HepG2 (cell line): ENCODE measurements at regions not wholly inside any gene's neighbourhood (a gene's known extent, or its start where the extent isn't known, plus 50 kb on each side); places are given as distances from the start of the nearest gene placed in this dataset.

Experiments used
- ATAC-seq: fragments of 200-7000 bp; cut with Tn5 transposase; 3 replicates; pipeline ENCODE4 v1.9.1; 2020; ENCODE audit warnings: mild to moderate bottlenecking, moderate library complexity
- BruUV-seq: library from RNA; stranded (reverse); fragments of 400-500 nt; replicated peaks from 2 replicates; lab custom pipeline; 2021; lab: Mats Ljungman, UMichigan
- CTCF ChIA-PET: fragments of 300-600 bp; formaldehyde crosslinking; extraction: SDS; loops from one replicate; lab custom pipeline; 2021; ENCODE audit warnings: low total read pairs, inconsistent platforms, low intra/inter-chr PET ratio; lab: Yijun Ruan, JAX
- POLR2A ChIA-PET: fragments of 350-600 bp; sonication (Branson Sonifier 250); formaldehyde crosslinking; loops from one replicate; lab custom pipeline; 2020; ENCODE audit warnings: antibody characterized with exemption, inconsistent platforms; lab: Yijun Ruan, JAX
- DNase-seq: peaks from one replicate; pipeline ENCODE4 v3.0.0-alpha.2; 2015; ENCODE audit warnings: low spot score
- FAIRE-seq: peaks from 3 replicates; lab custom pipeline; 2011; peaks lifted over from hg19 to GRCh38; lab: Jason Lieb, UNC
- H2AFZ ChIP-seq: one replicate; pipeline ENCODE4 v1.6.1; 2011; ENCODE audit warnings: low read length, inconsistent platforms
- H3K27ac ChIP-seq: fragments of 300-600 bp; 3 replicates; pipeline ENCODE4 v1.8.0; 2011; ENCODE audit warnings: mixed run types, mild to moderate bottlenecking, mixed read lengths, low read length, inconsistent platforms; ENCODE audit not compliant: insufficient read depth; ENCODE audit errors: extremely low read length
- H3K27me3 ChIP-seq, 2 experiments: fragments of 200-600 bp in 1 of 2; 2 replicates in 1 of 2; 3 replicates in 1 of 2; pipeline versions ENCODE4 v1.6.0 to v1.8.0; 2011; ENCODE audit warnings: low read length in 2 of 2, mild to moderate bottlenecking in 2 of 2, moderate library complexity in 2 of 2, inconsistent platforms in 1 of 2; ENCODE audit not compliant: insufficient read depth in 2 of 2, control insufficient read depth in 1 of 2
- H3K36me3 ChIP-seq, 2 experiments: fragments of 200-600 bp in 1 of 2; replicated peaks in 1 of 2; 2 replicates in 1 of 2; 3 replicates in 1 of 2; pipeline versions ENCODE4 v1.5.1 to v1.8.0; 2011; ENCODE audit warnings: low read length in 2 of 2, inconsistent platforms in 1 of 2; ENCODE audit not compliant: insufficient read depth in 2 of 2, control insufficient read depth in 1 of 2
- H3K4me1 ChIP-seq: 2 replicates; pipeline ENCODE4 v1.5.1; 2012; ENCODE audit warnings: low read length, inconsistent platforms; ENCODE audit not compliant: insufficient read depth
- H3K4me2 ChIP-seq: 2 replicates; pipeline ENCODE4 v1.6.0; 2011; ENCODE audit warnings: low read depth, low read length, inconsistent platforms
- H3K4me3 ChIP-seq, 3 experiments: fragments of 200-600 bp in 1 of 3; sonication (generic), shearing (Covaris generic) in 1 of 3; replicated peaks in 1 of 3; 2 replicates each; pipeline ENCODE4 v1.5.1; 2011 to 2016; ENCODE audit warnings: low read length in 3 of 3, inconsistent platforms in 2 of 3, low read depth in 2 of 3, mild to moderate bottlenecking in 2 of 3, control low read depth in 1 of 3, mixed read lengths in 1 of 3; ENCODE audit not compliant: insufficient read depth in 1 of 3
- H3K79me2 ChIP-seq: one replicate; pipeline ENCODE4 v1.6.1; 2011; ENCODE audit warnings: low read length, inconsistent platforms; ENCODE audit not compliant: insufficient read depth
- H3K9ac ChIP-seq: 2 replicates; pipeline ENCODE4 v1.6.0; 2011; ENCODE audit warnings: mild to moderate bottlenecking, low read depth, low read length, inconsistent platforms; ENCODE audit not compliant: insufficient read depth
- H3K9me3 ChIP-seq: 2 replicates; pipeline ENCODE4 v1.5.1; 2012; ENCODE audit warnings: mild to moderate bottlenecking, low read length
- H4K20me1 ChIP-seq: 2 replicates; pipeline ENCODE4 v1.6.0; 2011; ENCODE audit warnings: inconsistent platforms, mild to moderate bottlenecking, low read length, moderate library complexity; ENCODE audit not compliant: insufficient read depth
- FOXJ3 ChIP-seq: sonication (generic); formaldehyde crosslinking; IDR thresholded peaks from 2 replicates; pipeline ENCODE4 v1.4.0; 2020; ENCODE audit warnings: missing genetic modification reagents, mild to moderate bottlenecking, borderline replicate concordance
- POLR2AphosphoS2 ChIP-seq: IDR thresholded peaks from 2 replicates; pipeline ENCODE4 v1.6.1; 2011; ENCODE audit warnings: low read depth, low read length, improper control_type of control experiment
- ZNF230 ChIP-seq: sonication (generic); formaldehyde crosslinking; IDR thresholded peaks from 2 replicates; pipeline ENCODE4 v1.4.0; 2020; ENCODE audit warnings: mild to moderate bottlenecking, missing genetic modification reagents
- ZNF34 ChIP-seq: sonication (generic); formaldehyde crosslinking; IDR thresholded peaks from 2 replicates; pipeline ENCODE4 v1.4.0; 2020; ENCODE audit warnings: mild to moderate bottlenecking, missing genetic modification reagents, borderline replicate concordance
- ZNF780A ChIP-seq: sonication (generic); formaldehyde crosslinking; IDR thresholded peaks from 2 replicates; pipeline ENCODE4 v1.8.0; 2022; ENCODE audit warnings: mild to moderate bottlenecking, missing genetic modification reagents, moderate library complexity
- WGBS: methylation state at CpG from one replicate; pipeline ENCODE4 v1.1.6; 2017; ENCODE audit warnings: low lambda C conversion rate; 5-methylcytosine and 5-hydroxymethylcytosine counted together
- in situ Hi-C: cut with HindIII; loops from 2 replicates; pipeline ENCODE4 v1.10.0; 2017; ENCODE audit warnings: low pct_unique_long_range_greater_than_20kb; ENCODE audit not compliant: extremely low pct_ligation_motif_present
- intact Hi-C: fragments of 100-400 bp; cut with micrococcal nuclease; formaldehyde crosslinking; loops from one replicate; pipeline ENCODE4 v1.10.0; 2022; ENCODE audit not compliant: unreplicated experiment

DNA sequence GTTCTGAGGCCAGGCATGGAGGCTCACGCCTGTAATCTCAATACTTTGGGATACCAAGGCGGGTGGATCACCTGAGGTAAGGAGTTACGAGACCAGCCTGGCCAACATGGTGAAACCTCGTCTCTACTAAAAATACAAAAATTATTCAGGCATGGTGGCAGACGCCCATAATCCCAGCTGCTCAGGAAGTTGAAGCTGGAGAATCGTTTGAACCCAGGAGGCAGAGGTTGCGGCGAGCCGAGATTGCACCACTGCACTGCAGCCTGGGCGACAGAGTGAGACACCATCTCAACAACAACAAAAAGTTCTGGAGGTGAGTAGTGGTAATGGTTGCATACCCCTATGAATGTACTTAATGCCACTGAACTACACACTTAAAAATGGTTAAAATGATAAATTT, 60.3 kb upstream of the SP4 start (continued):
- no peak for TF ChIP-seq FOXJ3
- no peak for TF ChIP-seq POLR2AphosphoS2

GRCh38 chr7:21368317-21368716, 59.6 kb upstream of the SP4 start:
- ATAC-seq (no peak), FAIRE-seq (no peak), DNase-seq (no peak)
- H3K4me3 ChIP-seq, result no peak overlapping the region
- peaks cover 14% of the 10 kb centered on the region; the same call in 1 of the 2 replicates for H3K4me1 ChIP-seq
- H3K27me3 ChIP-seq, result no peaks in the 10 kb centered on the region
- no peaks in the 10 kb centered on the region for H4K20me1 ChIP-seq
- no peaks in the 10 kb centered on the region for H3K79me2 ChIP-seq
- H3K27ac ChIP-seq, result no peak overlapping the region
- no peak overlapping the region for H3K4me2 ChIP-seq
- ChIA-PET CTCF (no interaction called here), POLR2A (no interaction called here)
- no TSS peak for BruUV-seq
- no peaks in the 10 kb centered on the region for H3K36me3 ChIP-seq
- H2AFZ ChIP-seq, result no peak overlapping the region
- in situ Hi-C loops, result no loop called here
- no peaks in the 10 kb centered on the region for H3K9me3 ChIP-seq
- intact Hi-C loops, result loop anchor here (5.0 kb wide), 1 partner anchor 59 kb away; the partner anchor contains the start of gene SP4
- no peak for TF ChIP-seq ZNF34 (CRISPR knock-in tag)
- WGBS, result 0% methylated on average over 1 of the region's 1 CpG
- no peak overlapping the region for H3K9ac ChIP-seq

- in situ Hi-C loops, result no loop called here
- H3K4me1 ChIP-seq, result peaks cover 14% of the 10 kb centered on the region; the same call in 1 of the 2 replicates
- no peaks in the 10 kb centered on the region for H3K9me3 ChIP-seq
- DNase-seq (no peak), FAIRE-seq (no peak), ATAC-seq (no peak)
- no peak overlapping the region for H3K27ac ChIP-seq
- POLR2A ChIA-PET, result interaction anchor here (0.7 kb wide), 1 partner anchor 57 kb away, joined by 3 read pairs; the partner anchor contains the start of gene SP4
- no peak overlapping the region for H3K4me2 ChIP-seq
- BruUV-seq, result no TSS peak
- CTCF ChIA-PET, result no interaction called here
- no peaks in the 10 kb centered on the region for H3K36me3 ChIP-seq
- 11% methylated on average over 9 of the region's 9 CpGs for WGBS
- intact Hi-C loops, result no loop called here
- no peak overlapping the region for H3K9ac ChIP-seq
- no peaks in the 10 kb centered on the region for H4K20me1 ChIP-seq
- no peak for TF ChIP-seq ZNF780A
- TF ChIP-seq ZNF230 (CRISPR knock-in tag), result no peak
- H3K4me3 ChIP-seq, result no peak overlapping the region
- no peaks in the 10 kb centered on the region for H3K79me2 ChIP-seq
- H2AFZ ChIP-seq, result no peak overlapping the region
- no peaks in the 10 kb centered on the region for H3K27me3 ChIP-seq
Measured at GRCh38 chr7:21370283-21370982, 57.5 kb upstream of the SP4 start.
